GM12865 (cell line): ENCODE measurements at regions not wholly inside any gene's neighbourhood (a gene's known extent, or its start where the extent isn't known, plus 50 kb on each side); places are given as distances from the start of the nearest gene placed in this dataset.

Source experiments
- DNase-seq: peaks from one replicate; pipeline ENCODE4 v3.0.0; 2010; ENCODE audit warnings: low read depth
- H3K4me3 ChIP-seq: 2 replicates; pipeline ENCODE4 v1.5.1; 2011; ENCODE audit warnings: mild to moderate bottlenecking, low read depth, low read length, control low read depth
- CTCF ChIP-seq: IDR thresholded peaks from 2 replicates; pipeline ENCODE4 v1.5.1; 2011; ENCODE audit warnings: low read length, control low read depth, low read depth, inconsistent platforms; ENCODE audit not compliant: insufficient read depth; ENCODE audit errors: missing control alignments

- no peak overlapping the region for H3K4me3 ChIP-seq
- no peak for DNase-seq
- no peak for TF ChIP-seq CTCF
Measured at GRCh38 chr1:75668813-75669212, 55.7 kb upstream of the ACADM start.

GRCh38 chr1:75671708-75672107 lies 52.8 kb upstream of the ACADM start:
- no peak overlapping the region for H3K4me3 ChIP-seq
- no peak for DNase-seq
- no peak for TF ChIP-seq CTCF

- DNase-seq = no peak
- TF ChIP-seq CTCF = no peak
- H3K4me3 ChIP-seq = no peak overlapping the region
Measured at GRCh38 chr1:75672108-75672507, 52.4 kb upstream of the ACADM start.

- TF ChIP-seq CTCF = no peak
- peak; percentile 6 for DNase-seq
- no peak overlapping the region for H3K4me3 ChIP-seq
Measured at GRCh38 chr1:75672528-75673393, 51.7 kb upstream of the ACADM start.

GRCh38 chr1:75673399-75673798 lies 51.1 kb upstream of the ACADM start:
- DNase-seq = no peak
- no peak for TF ChIP-seq CTCF
- H3K4me3 ChIP-seq = no peak overlapping the region

GRCh38 chr1:75673885-75674284 lies 50.6 kb upstream of the ACADM start:
- no peak for DNase-seq
- H3K4me3 ChIP-seq = no peak overlapping the region
- TF ChIP-seq CTCF = no peak
